LNCAP (cell line): ENCODE measurements at regions not wholly inside any gene's neighbourhood (a gene's known extent, or its start where the extent isn't known, plus 50 kb on each side); places are given as distances from the start of the nearest gene placed in this dataset.

Source experiments
- CTCF ChIP-seq: fragments of 450-650 bp; IDR thresholded peaks from 2 replicates; pipeline ENCODE4 v1.5.1; 2017; ENCODE audit warnings: mild to moderate bottlenecking

GRCh38 chr3:25288413-25288812 lies 139.7 kb upstream of the RARB start:
- TF ChIP-seq CTCF, result no peak

- no peak for TF ChIP-seq CTCF
Observed at GRCh38 chr3:25289156-25289555, 138.9 kb upstream of the RARB start.

GRCh38 chr3:25289663-25290062 lies 138.4 kb upstream of the RARB start:
- no peak for TF ChIP-seq CTCF

- no peak for TF ChIP-seq CTCF
Observed at GRCh38 chr3:25291481-25291905, 136.6 kb upstream of the RARB start.

GRCh38 chr3:25292036-25292435 lies 136.0 kb upstream of the RARB start:
- no peak for TF ChIP-seq CTCF

- TF ChIP-seq CTCF, result no peak
Observed at GRCh38 chr3:25292595-25292994, 135.5 kb upstream of the RARB start.

GRCh38 chr3:25293736-25294135 lies 134.3 kb upstream of the RARB start:
- no peak for TF ChIP-seq CTCF

GRCh38 chr3:25294169-25294805 lies 133.8 kb upstream of the RARB start:
- TF ChIP-seq CTCF, result no peak
